Brain microvascular endothelial cell (primary cell): ENCODE measurements at regions not wholly inside any gene's neighbourhood (a gene's known extent, or its start where the extent isn't known, plus 50 kb on each side); places are given as distances from the start of the nearest gene placed in this dataset.

Source experiments
- DNase-seq: peaks from one replicate; pipeline ENCODE4 v3.0.0-alpha.2; 2020
- H3K27ac ChIP-seq: fragments of 250-450 bp; sonication (Bioruptor Pico); 2 replicates; pipeline ENCODE4 v1.5.1; 2020; ENCODE audit warnings: mild to moderate bottlenecking, moderate library complexity
- H3K27me3 ChIP-seq: fragments of 250-450 bp; sonication (Bioruptor Pico); replicated peaks from 2 replicates; pipeline ENCODE4 v1.5.1; 2020; ENCODE audit warnings: mild to moderate bottlenecking
- H3K36me3 ChIP-seq: fragments of 250-450 bp; sonication (Bioruptor Pico); replicated peaks from 2 replicates; pipeline ENCODE4 v1.5.1; 2020; ENCODE audit warnings: mild to moderate bottlenecking
- H3K4me3 ChIP-seq: 2 replicates; pipeline ENCODE4 v1.5.1; 2011; ENCODE audit warnings: low read depth, mild to moderate bottlenecking, control low read depth, low read length, moderate library complexity
- CTCF ChIP-seq: IDR thresholded peaks from 2 replicates; pipeline ENCODE4 v1.5.1; 2011; ENCODE audit warnings: low read depth, mild to moderate bottlenecking, moderate library complexity, low read length, control low read depth, inconsistent platforms; ENCODE audit errors: missing control alignments
- in situ Hi-C: cut with HindIII; loops from 2 replicates; pipeline ENCODE4 v1.10.0; 2017; ENCODE audit warnings: low sequenced_read_pairs, low pct_ligation_motif_present

GRCh38 chr2:163990541-163990940 is 254.7 kb upstream of the FIGN start:
- Histone ChIP-seq H3K27me3 (no peaks in the 10 kb centered on the region), H3K27ac (no peak overlapping the region), H3K4me3 (no peak overlapping the region), H3K36me3 (no peaks in the 10 kb centered on the region)
- DNase-seq: no peak
- in situ Hi-C loops: no loop called here
- TF ChIP-seq CTCF: no peak

GRCh38 chr2:163990101-163990500 is 254.3 kb upstream of the FIGN start:
- DNase-seq: no peak
- in situ Hi-C loops: no loop called here
- no peak for TF ChIP-seq CTCF
- Histone ChIP-seq H3K27me3 (no peaks in the 10 kb centered on the region), H3K4me3 (no peak overlapping the region), H3K27ac (no peak overlapping the region), H3K36me3 (no peaks in the 10 kb centered on the region)

- Histone ChIP-seq H3K4me3 (no peak overlapping the region), H3K36me3 (no peaks in the 10 kb centered on the region), H3K27ac (no peak overlapping the region), H3K27me3 (no peaks in the 10 kb centered on the region)
- in situ Hi-C loops: no loop called here
- no peak for DNase-seq
- no peak for TF ChIP-seq CTCF
Measured at GRCh38 chr2:163987175-163987940, 251.6 kb upstream of the FIGN start.

GRCh38 chr2:163984986-163985385 is 249.2 kb upstream of the FIGN start:
- no peak for TF ChIP-seq CTCF
- Histone ChIP-seq H3K27ac (no peak overlapping the region), H3K27me3 (no peaks in the 10 kb centered on the region), H3K4me3 (no peak overlapping the region), H3K36me3 (no peaks in the 10 kb centered on the region)
- in situ Hi-C loops: no loop called here
- no peak for DNase-seq

- H3K36me3 ChIP-seq: no peaks in the 10 kb centered on the region
- no peaks in the 10 kb centered on the region for H3K27me3 ChIP-seq
- in situ Hi-C loops: no loop called here
- TF ChIP-seq CTCF: no peak
- DNase-seq: no peak
- no peak overlapping the region for H3K27ac ChIP-seq
- no peak overlapping the region for H3K4me3 ChIP-seq
Measured at GRCh38 chr2:163983911-163984310, 248.1 kb upstream of the FIGN start.

- Histone ChIP-seq H3K27me3 (no peaks in the 10 kb centered on the region), H3K36me3 (no peaks in the 10 kb centered on the region), H3K4me3 (no peak overlapping the region), H3K27ac (no peak overlapping the region)
- TF ChIP-seq CTCF: no peak
- no peak for DNase-seq
- in situ Hi-C loops: no loop called here
Measured at GRCh38 chr2:163982938-163983337, 247.1 kb upstream of the FIGN start.
